ENCODE measurements at regions not wholly inside any gene's neighbourhood (a gene's known extent, or its start where the extent isn't known, plus 50 kb on each side); places are given as distances from the start of the nearest gene placed in this dataset.
"Not testable (repeated sequence)": the region's sequence is repeated elsewhere in the genome, so short reads cannot be mapped to it uniquely, and the experiment has no call there.

- Histone ChIP-seq H3K4me3 (ENCODE audit: low read length) (no peak overlapping the region), H3K27me3 (ENCODE audit: control insufficient read depth in 1 of 2, insufficient read depth in 2 of 2, low read length in 2 of 2) (no peaks in the 10 kb centered on the region), H3K36me3 (ENCODE audit: insufficient read depth, low read length) (no peaks in the 10 kb centered on the region), H3K27ac (ENCODE audit: low read depth in 1 of 2, low read length in 2 of 2) (no peak overlapping the region), H3K4me1 (ENCODE audit: insufficient read depth, low read length) (no peaks in the 10 kb centered on the region), H3K9me3 (ENCODE audit: control insufficient read depth in 1 of 2, insufficient read depth in 1 of 2, low read length in 2 of 2) (peaks cover 0 to 4% of the 10 kb centered on the region in 2 experiments)
- TF ChIP-seq CTCF (IDR thresholded peaks at IDR 0.05) = no peak
- Mint-ChIP-seq H3K36me3 (ENCODE audit: low read depth) (no peaks in the 10 kb centered on the region), H3K4me1 (ENCODE audit: low read depth) (no peaks in the 10 kb centered on the region), H3K27me3 (peaks cover 4% of the 10 kb centered on the region), H3K9me3 (peaks cover 7% of the 10 kb centered on the region), H3K27ac (no peak overlapping the region), H3K4me3 (no peak overlapping the region)
- ChIA-PET CTCF (no interaction called here), POLR2A (no interaction called here)
- DNase-seq (no peak), ATAC-seq (ENCODE audit: poor library complexity) (no peak)
- intact Hi-C loops (cut with DNase I, micrococcal nuclease) = no loop called here
Measured at GRCh38 chr5:119721775-119722174, 92.4 kb downstream of the FAM170A start.

GRCh38 chr5:119725291-119725690 lies 95.9 kb downstream of the FAM170A start:
- H3K9me3 Mint-ChIP-seq; H3K36me3 ChIP-seq (ENCODE audit: insufficient read depth, low read length); H3K27ac ChIP-seq (ENCODE audit: low read depth in 1 of 2, low read length in 2 of 2); H3K4me3 ChIP-seq (ENCODE audit: low read length); H3K27me3 Mint-ChIP-seq; H3K27ac Mint-ChIP-seq; H3K4me1 ChIP-seq (ENCODE audit: insufficient read depth, low read length); intact Hi-C loops (cut with DNase I, micrococcal nuclease); H3K4me3 Mint-ChIP-seq; H3K27me3 ChIP-seq (ENCODE audit: control insufficient read depth in 1 of 2, insufficient read depth in 2 of 2, low read length in 2 of 2); ATAC-seq (ENCODE audit: poor library complexity); H3K36me3 Mint-ChIP-seq (ENCODE audit: low read depth); POLR2A ChIA-PET; H3K9me3 ChIP-seq (ENCODE audit: control insufficient read depth in 1 of 2, insufficient read depth in 1 of 2, low read length in 2 of 2); DNase-seq; CTCF ChIA-PET; H3K4me1 Mint-ChIP-seq (ENCODE audit: low read depth): not testable (repeated sequence)

GRCh38 chr5:119726544-119726943 lies 97.2 kb downstream of the FAM170A start:
- POLR2A ChIA-PET = no interaction called here
- no peak overlapping the region for H3K4me3 ChIP-seq (ENCODE audit: low read length)
- H3K9me3 ChIP-seq (ENCODE audit: control insufficient read depth in 1 of 2, insufficient read depth in 1 of 2, low read length in 2 of 2) = peaks cover 4 to 7% of the 10 kb centered on the region in 2 experiments
- no peaks in the 10 kb centered on the region for H3K27me3 ChIP-seq (ENCODE audit: control insufficient read depth in 1 of 2, insufficient read depth in 2 of 2, low read length in 2 of 2)
- no peak overlapping the region for H3K27ac Mint-ChIP-seq
- no peaks in the 10 kb centered on the region for H3K36me3 ChIP-seq (ENCODE audit: insufficient read depth, low read length)
- intact Hi-C loops (cut with DNase I, micrococcal nuclease) = no loop called here
- no peak for DNase-seq
- no peak for ATAC-seq (ENCODE audit: poor library complexity)
- H3K4me1 ChIP-seq (ENCODE audit: insufficient read depth, low read length) = no peaks in the 10 kb centered on the region
- H3K4me1 Mint-ChIP-seq (ENCODE audit: low read depth) = no peaks in the 10 kb centered on the region
- H3K4me3 Mint-ChIP-seq = no peak overlapping the region
- no peak for TF ChIP-seq CTCF (IDR thresholded peaks at IDR 0.05)
- H3K36me3 Mint-ChIP-seq (ENCODE audit: low read depth) = no peaks in the 10 kb centered on the region
- H3K9me3 Mint-ChIP-seq = peaks cover 8% of the 10 kb centered on the region
- CTCF ChIA-PET = no interaction called here
- H3K27ac ChIP-seq (ENCODE audit: low read depth in 1 of 2, low read length in 2 of 2) = no peak overlapping the region
- H3K27me3 Mint-ChIP-seq = peaks cover 4% of the 10 kb centered on the region

- no peaks in the 10 kb centered on the region for H3K36me3 ChIP-seq (ENCODE audit: insufficient read depth, low read length)
- H3K4me1 ChIP-seq (ENCODE audit: insufficient read depth, low read length) = no peaks in the 10 kb centered on the region
- Mint-ChIP-seq H3K4me3 (no peak overlapping the region), H3K9me3 (no peaks in the 10 kb centered on the region), H3K27ac (no peak overlapping the region), H3K27me3 (peaks cover 4% of the 10 kb centered on the region), H3K36me3 (ENCODE audit: low read depth) (no peaks in the 10 kb centered on the region), H3K4me1 (ENCODE audit: low read depth) (no peaks in the 10 kb centered on the region)
- CTCF ChIA-PET = no interaction called here
- intact Hi-C loops (cut with DNase I, micrococcal nuclease) = loop anchor here (5.0 to 10.0 kb wide), 2 partner anchors 753 to 755 kb away; partner anchors contain the start of gene DTWD2 (in 2 of the 2)
- ATAC-seq (ENCODE audit: poor library complexity) (no peak), DNase-seq (no peak)
- no peak overlapping the region for H3K27ac ChIP-seq (ENCODE audit: low read depth in 1 of 2, low read length in 2 of 2)
- no peak overlapping the region for H3K4me3 ChIP-seq (ENCODE audit: low read length)
- POLR2A ChIA-PET = no interaction called here
- no peak for TF ChIP-seq CTCF (IDR thresholded peaks at IDR 0.05)
- no peaks in the 10 kb centered on the region for H3K9me3 ChIP-seq (ENCODE audit: control insufficient read depth in 1 of 2, insufficient read depth in 1 of 2, low read length in 2 of 2)
- H3K27me3 ChIP-seq (ENCODE audit: control insufficient read depth in 1 of 2, insufficient read depth in 2 of 2, low read length in 2 of 2) = no peaks in the 10 kb centered on the region
Measured at GRCh38 chr5:119740225-119740624, 110.9 kb downstream of the FAM170A start.

Data from CD4-positive, alpha-beta T cell (primary cell).